ENCODE measurements at regions not wholly inside any gene's neighbourhood (a gene's known extent, or its start where the extent isn't known, plus 50 kb on each side); places are given as distances from the start of the nearest gene placed in this dataset.

GRCh38 chr16:52816993-52817392, 235.7 kb downstream of the CHD9NB start:
- no peaks in the 10 kb centered on the region for H3K27me3 ChIP-seq (replicated peaks in 1 of 2; ENCODE audit: control insufficient read depth in 2 of 2, insufficient read depth in 2 of 2, low read length in 1 of 2)
- no peak overlapping the region for H2AFZ ChIP-seq (ENCODE audit: control insufficient read depth, low read depth, low read length)
- H3K36me3 ChIP-seq (ENCODE audit: control insufficient read depth in 2 of 2, insufficient read depth in 2 of 2, low read length in 1 of 2), result no peaks in the 10 kb centered on the region
- no peaks in the 10 kb centered on the region for H3K9me3 ChIP-seq (replicated peaks; ENCODE audit: control insufficient read depth, insufficient read depth, low read length)
- no peaks in the 10 kb centered on the region for H3K79me2 ChIP-seq (ENCODE audit: control insufficient read depth, insufficient read depth, low read length)
- H3K27ac ChIP-seq (ENCODE audit: control insufficient read depth, insufficient read depth), result no peak overlapping the region
- RAD21 ChIA-PET (ENCODE audit: unreplicated experiment), result no interaction called here
- intact Hi-C loops (cut with micrococcal nuclease; ENCODE audit: unreplicated experiment) (no loop called here), in situ Hi-C loops (cut with MboI) (no loop called here)
- CTCF ChIA-PET, result no interaction called here
- FAIRE-seq (no peak), ATAC-seq (no peak), DNase-seq (ENCODE audit: low read depth, low spot score) (no peak)
- no peaks in the 10 kb centered on the region for H4K20me1 ChIP-seq (ENCODE audit: control insufficient read depth, insufficient read depth)
- no peak overlapping the region for H3K4me3 ChIP-seq
- TF ChIP-seq CBX3 (IDR thresholded peaks at IDR 0.05; ENCODE audit: borderline replicate concordance, low read depth) (no peak), CBX5 (IDR thresholded peaks at IDR 0.05; ENCODE audit: low read depth) (no peak), NFYB (IDR thresholded peaks at IDR 0.05; ENCODE audit: insufficient read depth, low read depth, low read length) (no peak), BCLAF1 (IDR thresholded peaks at IDR 0.05) (no peak), CREM (IDR thresholded peaks at IDR 0.05; ENCODE audit: low read depth) (no peak), SREBF1 (IDR thresholded peaks at IDR 0.05; ENCODE audit: low read length) (no peak), SUPT20H (IDR thresholded peaks at IDR 0.05; ENCODE audit: borderline replicate concordance, control insufficient read depth, low read depth, low read length) (no peak)
- WGBS (ENCODE audit: insufficient coverage, insufficient replicate concordance, low lambda C conversion rate, missing lambda C conversion rate), result 7% methylated on average over 6 of the region's 6 CpGs
- no peak overlapping the region for H3K4me2 ChIP-seq (ENCODE audit: control insufficient read depth, insufficient read depth)
- H3K4me1 ChIP-seq (ENCODE audit: control insufficient read depth, insufficient read depth, low read length), result no peaks in the 10 kb centered on the region
- SMC1A ChIA-PET (ENCODE audit: uncharacterized antibody, unreplicated experiment), result no interaction called here
- POLR2A ChIA-PET, result no interaction called here
- no TSS peak for BruUV-seq (replicated peaks)
- H3K9ac ChIP-seq (ENCODE audit: control insufficient read depth, insufficient read depth, low read length), result no peak overlapping the region

All from GM12878 (cell line).